ENCODE measurements at regions not wholly inside any gene's neighbourhood (a gene's known extent, or its start where the extent isn't known, plus 50 kb on each side); places are given as distances from the start of the nearest gene placed in this dataset.

DNA sequence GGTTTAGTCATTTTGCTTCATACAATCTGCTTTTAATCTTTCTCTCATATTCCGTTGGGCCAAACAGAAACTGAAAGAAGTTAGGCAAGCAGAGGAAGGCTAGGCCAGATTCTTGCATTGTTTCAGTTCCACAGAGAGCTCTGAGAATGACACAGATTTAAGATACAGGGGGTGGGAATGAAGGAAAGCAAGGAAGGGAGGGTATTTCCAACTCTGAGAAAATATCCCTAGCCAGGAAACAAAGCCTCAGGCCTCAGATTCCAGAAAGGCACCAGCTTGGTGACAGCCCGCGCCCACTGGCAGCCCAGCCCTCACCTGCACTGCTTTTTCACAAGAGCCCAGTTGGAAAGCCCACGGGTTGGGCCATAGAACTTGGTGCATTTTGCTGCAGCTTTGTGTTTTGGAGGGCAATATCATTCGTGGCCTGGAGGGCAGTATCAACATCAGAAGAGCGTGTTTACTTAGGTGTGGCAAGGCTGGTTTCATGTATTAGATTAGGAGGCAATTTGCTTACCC, 63.5 kb downstream of the ENC1 start:
- DNase-seq (ENCODE audit: low read depth in 2 of 2): no peak

DNA sequence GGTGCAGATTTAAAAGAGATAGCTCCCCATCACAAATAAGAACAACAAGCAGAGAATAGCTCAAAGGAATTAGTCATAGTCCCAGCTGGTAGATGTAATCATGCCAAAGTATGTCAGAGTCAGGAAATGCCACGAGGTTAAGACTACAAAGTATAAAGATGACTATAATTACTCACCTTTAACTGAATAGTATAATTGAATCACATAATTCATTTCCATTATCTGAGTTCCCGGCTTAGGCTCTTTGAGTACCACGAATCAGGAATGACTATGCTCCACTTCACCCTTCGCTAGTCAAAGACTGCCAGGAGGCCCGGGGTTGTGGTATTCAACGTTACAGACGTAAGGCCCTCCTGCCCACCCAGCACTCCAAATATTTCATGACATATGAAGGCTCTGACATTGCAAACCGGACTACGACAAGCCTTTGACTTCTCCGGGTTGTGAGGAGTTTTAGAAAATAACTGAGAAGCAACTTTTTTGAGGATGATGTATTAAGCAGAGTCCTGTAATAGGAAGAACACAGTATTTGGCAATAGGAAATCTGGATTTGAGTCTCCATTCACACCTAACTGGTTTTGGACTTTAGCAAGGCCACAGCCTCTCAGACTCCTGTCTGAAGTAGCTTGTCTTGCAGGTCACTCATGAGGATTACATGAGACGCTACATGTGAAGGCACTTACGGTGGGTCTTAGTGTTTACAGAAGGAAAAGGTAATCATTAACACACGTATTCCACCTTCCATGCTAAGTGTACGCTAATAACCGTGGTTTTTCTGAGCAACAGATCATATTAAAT, 64.6 kb downstream of the ENC1 start:
- DNase-seq (ENCODE audit: low read depth in 2 of 2): no peak

DNA sequence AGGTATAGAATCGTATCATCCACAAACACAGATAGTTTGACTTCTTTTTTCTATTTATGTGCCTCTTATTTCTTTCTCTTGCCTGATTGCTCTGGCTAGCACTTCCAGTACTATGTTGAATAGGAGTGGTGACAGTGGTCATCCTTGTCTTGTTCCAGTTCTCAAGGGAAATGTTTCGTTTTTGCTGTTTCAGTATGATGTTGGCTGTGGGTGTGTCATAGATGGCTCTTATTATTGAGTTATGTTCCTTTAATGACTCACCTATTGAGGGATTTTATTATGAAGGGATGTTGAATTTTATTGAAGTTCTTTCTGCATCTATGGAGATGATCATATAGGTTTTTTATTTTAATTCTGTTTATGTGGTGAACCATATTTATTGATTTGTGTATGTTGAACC, 70.3 kb downstream of the ENC1 start:
- no peak for DNase-seq (ENCODE audit: low read depth in 2 of 2)

DNA sequence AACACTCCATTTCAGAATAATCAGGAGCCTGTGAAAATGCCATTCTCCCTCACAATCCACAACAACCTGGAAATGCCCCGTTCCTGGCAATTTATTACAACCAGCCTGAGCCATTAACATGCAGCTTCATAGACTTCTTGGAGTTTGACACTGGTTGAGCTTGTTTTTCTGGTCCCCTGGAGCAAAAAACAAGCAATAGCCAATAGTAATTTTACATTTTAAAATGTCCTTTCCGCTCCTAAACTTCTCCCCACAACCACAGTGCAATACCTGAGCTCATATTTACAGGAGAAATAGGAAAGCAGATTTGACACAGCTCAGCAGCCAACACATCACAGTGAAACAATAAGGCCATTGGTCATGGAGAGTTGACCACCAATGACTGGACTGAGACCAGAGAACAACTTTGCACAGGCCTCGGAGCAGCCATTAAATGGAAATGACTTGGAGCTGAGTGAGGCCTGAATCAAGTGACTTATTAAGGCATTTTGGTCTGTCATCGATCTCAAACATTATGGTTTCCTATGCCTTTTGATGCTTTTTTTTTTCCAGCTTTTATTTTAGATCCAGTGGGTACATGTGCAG, 73.0 kb downstream of the ENC1 start:
- no peak for DNase-seq (ENCODE audit: low read depth in 2 of 2)

DNA sequence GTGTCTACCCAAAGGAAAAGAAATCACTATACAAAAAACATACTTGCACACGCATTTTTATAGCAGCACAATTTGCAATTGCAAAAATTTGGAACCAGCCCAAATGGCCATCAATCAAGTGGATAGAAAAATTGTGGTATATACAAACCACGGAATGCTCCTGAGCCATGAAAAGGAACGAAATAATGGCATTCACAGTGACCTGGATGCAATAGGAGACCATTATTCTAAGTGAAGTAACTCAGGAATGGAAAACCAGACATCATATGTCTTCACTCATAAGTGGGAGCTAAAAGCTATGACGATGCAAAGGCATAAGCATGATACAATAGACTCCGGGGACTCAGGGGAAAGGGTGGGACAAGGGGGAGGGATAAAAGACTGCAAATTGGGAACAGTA, 78.4 kb downstream of the ENC1 start:
- no peak for DNase-seq (ENCODE audit: low read depth in 2 of 2)

DNA sequence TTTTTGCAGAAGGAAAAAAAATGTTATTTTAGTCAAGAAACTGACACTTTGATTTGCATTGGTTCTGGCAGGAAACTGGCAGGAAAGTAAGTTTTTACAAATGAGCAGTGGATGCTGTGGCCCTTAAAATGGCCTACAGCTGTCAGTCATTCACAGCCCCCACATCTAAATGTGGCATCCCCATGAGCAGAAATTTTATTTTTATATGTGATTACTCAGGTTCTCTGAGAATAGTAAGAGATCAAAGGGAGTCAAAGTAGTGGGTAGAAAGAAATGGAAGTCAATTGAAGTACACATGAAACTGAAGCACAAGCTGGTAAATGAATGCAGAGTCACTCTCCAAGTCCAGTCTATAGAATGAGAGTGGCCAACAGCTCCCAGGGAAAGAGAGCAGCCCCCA, 80.3 kb downstream of the ENC1 start:
- DNase-seq (ENCODE audit: low read depth in 2 of 2): no peak

DNA sequence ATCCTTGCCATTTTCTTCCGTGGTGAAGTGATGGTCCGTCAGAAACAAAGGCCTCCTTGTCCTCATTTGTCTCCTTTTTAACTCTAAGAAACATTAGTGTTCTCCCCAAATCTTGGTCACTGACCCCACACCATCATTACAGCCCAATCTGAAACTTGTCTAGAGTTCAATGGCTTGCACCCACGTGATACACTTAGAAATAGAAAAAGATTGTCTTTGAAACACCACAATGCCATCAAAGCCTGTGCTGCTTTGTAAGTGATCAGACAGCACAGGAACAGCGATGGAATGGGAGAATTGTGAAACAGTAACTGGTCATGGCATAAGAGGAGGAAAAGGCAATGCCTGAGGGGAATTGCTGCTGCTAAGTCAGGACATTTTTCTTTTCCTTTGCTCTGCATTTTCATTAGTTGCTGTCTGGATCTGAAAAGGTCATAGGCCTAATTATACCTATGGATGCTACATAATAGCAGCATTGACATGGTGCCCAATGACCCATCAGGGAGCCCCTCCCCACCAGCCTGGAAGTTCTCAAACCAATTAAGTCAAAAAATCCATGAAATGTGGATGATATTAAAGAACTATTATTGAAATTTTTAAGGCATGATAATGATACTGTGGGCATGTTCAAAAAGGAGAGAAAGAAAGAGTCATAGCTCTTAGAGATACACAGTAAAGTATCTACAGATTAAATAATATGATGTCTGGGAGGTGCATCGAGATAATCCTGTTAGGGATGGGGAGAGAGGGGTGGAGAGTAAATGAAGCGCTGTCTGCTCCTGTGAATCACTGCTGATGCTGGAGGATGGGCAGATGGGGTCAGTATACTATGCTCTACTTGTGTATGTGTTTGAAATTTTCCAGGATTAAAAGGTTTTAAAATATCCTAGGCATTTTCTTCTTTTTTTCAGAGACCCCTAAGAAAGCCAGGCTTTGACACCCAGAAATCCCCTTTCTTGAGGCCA, 83.6 kb downstream of the ENC1 start:
- no peak for DNase-seq (ENCODE audit: low read depth in 2 of 2)

DNA sequence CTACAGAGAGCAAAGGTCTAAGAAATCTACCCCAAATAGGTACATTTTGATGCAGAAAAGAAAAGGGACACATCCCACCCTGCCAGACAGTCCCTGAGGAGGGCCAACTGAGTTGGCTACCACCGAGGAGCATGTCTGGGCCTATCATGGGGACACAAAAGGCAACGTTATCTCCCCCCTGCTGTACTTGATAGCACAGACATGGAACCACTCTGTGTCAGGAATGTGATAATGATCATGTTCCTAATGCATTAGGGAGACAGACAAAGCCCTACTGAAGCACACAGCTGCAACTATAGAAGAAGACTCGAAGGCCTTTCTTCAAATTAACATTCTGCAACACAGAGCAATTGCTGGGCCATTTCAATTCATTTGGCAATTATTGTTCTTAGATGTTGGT, 84.5 kb downstream of the ENC1 start:
- DNase-seq (ENCODE audit: low read depth in 2 of 2): no peak

DNA sequence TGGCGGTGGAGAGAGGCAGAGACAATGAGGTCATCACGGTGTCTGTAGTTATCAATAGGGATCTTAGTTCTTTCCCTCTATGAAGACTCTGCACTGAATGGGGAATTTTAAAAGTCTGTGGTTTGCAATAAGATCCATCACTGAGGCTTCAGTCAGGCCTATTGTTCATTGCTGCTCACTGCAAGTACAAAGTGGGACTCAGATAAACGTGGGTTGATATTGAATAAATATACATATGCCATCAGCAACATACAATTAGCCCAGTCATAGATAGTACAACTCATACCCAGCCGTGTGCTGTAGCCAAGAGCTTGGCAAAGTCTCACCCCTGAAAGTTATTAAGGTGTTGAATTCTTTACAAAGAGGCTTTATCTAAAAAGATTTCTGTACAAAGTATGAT, 88.4 kb downstream of the ENC1 start:
- DNase-seq (ENCODE audit: low read depth in 2 of 2): no peak

DNA sequence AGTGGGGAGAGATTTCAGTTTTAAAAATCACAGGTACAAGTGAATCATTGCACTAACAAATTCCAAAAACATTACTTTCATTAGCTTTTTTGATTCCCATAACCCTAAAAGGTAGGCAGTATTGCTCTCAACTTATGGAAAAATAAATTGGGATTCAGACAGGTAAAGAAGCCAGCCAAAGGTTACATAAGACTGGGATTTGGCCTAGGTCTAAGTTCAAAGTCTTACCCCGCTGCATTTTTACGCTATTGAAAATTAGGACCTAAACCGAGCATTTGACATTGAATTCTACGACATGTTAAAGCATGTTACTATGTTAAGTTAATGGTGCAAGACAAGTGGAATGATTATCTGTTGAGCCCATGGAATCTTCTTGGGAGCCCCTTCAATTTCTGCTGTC, 89.6 kb downstream of the ENC1 start:
- no peak for DNase-seq (ENCODE audit: low read depth in 2 of 2)

DNA sequence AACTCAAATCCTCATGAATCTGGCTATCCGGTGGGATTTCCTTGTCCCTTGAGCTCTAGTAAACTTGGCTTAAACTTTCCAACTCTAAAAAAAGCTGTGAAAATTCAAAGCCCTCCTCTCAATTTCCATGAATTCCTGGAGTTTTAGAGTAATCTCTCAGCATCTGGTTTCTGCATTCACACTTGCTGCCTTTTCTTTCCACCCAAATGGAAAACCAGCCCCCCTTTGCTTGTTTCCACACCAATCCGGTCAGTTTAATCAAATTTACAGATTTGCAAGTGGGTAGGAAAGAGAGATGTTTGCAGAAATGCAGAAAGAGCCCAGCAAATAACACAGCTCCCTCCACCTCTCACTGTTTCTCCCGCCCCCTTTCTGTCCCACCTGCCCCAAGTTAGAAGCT, 91.1 kb downstream of the ENC1 start:
- DNase-seq (ENCODE audit: low read depth in 2 of 2): no peak

DNA sequence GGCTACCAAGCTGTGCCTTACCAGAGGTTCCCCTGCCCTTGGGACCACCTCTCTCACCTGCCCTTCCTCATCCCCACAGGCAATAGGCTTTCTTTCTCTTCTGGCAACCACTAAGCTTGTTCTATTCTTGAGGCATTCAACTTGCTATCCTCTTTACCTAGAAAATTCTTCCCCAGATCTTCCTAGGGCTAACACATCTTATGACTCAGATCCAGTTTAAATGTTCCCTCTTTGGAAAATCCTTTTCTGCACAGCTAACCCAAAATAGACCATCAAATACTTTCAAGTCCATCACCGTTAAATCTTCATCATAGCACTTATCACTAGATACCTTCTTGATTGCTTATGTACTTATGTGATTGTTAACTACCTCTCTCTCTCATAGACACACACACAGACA, 93.7 kb downstream of the ENC1 start:
- DNase-seq (ENCODE audit: low read depth in 2 of 2): no peak

DNA sequence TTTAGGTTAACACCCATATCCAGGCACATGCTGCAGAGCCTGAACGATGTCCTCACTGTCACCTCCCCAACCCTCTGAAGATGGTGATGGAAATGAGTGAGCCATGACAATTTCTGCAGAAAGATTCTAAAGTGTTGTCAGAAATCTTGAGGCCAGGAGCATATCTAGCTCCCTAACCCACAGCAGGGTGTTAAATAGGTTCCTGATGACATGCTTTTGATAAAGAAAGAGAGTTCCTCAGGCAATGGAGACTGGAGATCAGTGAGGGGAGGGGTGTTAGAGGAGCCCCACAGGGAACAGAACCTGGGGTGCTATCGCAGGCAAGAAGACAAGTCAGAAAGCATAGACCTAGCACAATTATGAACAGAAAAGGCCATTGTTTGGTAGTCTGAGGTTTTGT, 95.7 kb downstream of the ENC1 start:
- DNase-seq (ENCODE audit: low read depth in 2 of 2): no peak

DNA sequence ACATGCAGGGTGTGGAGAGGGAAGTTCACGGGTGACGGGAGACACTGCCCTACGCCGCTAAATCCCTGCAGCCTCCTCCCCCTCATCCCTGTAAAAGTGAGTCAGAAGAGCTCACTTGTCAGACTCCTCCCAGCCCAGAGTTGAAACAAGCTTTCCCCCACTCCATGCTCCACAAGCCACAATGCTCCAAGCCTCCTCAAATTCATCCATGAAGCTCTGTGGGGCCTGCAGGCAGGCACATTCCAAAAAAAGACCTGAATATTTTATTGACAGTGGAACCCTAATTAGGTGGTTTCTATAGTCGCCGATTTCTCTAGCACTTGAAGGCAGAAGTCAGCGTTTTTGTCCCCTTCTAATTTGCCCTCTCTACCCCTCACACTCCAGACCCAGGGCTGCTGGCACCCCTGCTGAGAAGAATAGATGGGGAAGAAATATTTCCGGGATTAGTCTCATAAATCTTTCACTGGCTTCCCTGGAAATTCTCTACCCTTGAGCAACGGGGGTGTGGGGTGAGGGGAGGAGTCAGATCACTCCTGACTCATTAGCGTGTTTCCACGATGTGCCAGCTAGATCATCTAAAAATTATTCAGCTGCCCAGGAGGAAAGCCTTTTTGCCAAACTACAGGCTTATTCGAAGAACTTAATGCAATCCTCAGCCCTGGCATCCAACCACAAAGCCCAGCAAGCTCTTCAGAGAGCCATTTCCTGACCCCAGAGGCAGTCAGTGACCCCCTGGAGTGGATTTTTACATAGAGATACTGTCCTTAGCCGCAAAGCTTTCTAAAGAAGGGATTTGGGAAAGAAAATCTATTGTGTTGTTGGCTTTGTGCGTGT, 97.1 kb downstream of the ENC1 start:
- DNase-seq (ENCODE audit: low read depth in 2 of 2): no peak

DNA sequence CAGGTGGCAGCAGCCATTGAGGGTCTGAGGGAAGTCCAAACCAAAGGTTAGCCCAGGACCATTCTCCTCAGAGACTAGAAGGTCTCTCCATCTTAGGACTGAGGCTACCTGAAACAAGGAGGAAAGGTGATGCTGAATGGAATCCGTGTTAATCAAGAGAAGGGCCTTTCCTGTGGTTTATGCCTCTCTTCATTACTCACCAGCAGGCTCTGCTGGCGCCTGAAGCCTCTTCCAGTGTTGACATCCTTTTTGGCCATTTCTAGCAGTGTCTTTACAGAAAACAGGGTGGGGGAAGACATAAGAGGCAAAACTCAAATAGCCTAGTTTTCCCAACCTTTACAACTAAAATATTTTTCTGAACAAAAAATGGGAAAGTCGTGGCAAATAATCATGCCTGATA, 98.0 kb downstream of the ENC1 start:
- no peak for DNase-seq (ENCODE audit: low read depth in 2 of 2)

DNA sequence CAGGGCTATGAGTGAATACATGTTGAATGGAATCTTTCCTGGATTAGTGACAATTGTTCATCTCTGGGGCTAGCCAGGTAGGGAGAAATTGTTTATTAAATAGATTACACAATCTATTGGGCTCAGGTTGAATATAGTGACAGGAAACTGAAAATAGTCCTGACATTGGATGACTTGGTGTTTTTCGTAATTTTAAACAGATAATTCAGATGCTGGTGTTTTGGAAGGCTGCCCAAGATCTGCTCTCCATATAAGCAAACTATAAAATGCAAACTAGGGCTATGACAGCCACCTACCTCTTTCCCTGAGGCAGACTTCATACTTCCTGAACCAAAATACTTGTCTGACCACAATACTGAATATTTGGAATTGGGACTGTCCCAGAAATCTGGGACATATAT, 99.1 kb downstream of the ENC1 start:
- no peak for DNase-seq (ENCODE audit: low read depth in 2 of 2)

DNA sequence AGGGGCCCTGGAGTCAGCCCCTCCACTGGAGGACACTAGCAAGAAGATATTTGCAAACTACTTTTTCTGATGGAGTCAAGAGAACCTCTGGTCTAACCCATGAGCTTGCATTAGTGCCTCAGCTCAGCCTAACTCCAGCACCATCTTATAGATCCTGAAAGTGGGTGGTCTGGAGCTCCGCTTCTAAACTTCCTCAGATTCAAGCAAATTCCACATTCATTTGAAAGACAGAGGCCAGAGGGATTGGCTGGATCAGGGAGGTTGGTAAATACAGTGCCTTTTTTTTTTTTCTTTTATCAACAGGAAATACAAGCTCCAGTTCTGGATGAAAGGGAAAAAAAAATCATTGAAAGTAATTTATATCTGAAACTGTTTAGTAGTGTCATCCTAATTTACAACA, 99.9 kb downstream of the ENC1 start:
- no peak for DNase-seq (ENCODE audit: low read depth in 2 of 2)

DNA sequence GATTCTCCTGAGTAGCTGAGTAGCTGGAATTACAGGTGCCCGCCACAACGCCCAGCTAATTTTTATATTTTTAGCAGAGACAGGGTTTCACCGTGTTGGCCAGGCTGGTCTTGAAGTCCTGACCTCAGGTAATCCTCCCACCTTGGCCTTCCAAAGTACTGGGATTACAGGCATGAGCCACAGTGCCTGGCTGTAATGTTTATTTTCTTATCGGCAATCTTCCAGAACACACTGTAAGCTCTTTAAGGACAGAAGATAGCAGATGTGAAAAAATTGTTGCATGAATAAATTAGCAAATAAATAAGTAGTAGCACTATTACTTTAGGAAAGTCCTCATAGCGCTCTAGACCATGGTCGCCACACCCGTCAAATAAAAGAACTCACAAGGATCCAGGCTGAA, 100.5 kb downstream of the ENC1 start:
- no peak for DNase-seq (ENCODE audit: low read depth in 2 of 2)

DNA sequence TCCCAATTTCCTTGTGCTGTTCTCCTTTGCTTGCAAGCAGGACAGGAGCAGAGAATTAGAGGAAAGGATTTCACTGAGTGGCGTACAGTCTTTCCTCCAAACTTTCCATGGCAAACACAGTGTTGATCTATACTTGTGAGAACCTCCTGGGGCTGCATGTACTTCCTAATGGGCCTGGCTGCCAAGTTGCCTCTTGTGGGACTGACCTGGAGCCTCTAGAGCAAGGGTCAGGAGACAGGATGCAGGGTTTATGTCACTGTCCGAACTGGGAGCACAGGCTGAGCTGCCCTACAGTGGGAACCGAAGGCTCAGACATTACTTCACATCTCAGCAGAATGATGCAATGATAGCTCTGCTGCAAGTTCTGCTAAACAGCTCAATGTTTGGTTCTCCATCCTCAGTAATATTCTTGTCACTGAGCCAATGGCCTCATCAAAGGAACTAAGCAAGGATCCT, 102.3 kb downstream of the ENC1 start:
- no peak for DNase-seq (ENCODE audit: low read depth in 2 of 2)

DNA sequence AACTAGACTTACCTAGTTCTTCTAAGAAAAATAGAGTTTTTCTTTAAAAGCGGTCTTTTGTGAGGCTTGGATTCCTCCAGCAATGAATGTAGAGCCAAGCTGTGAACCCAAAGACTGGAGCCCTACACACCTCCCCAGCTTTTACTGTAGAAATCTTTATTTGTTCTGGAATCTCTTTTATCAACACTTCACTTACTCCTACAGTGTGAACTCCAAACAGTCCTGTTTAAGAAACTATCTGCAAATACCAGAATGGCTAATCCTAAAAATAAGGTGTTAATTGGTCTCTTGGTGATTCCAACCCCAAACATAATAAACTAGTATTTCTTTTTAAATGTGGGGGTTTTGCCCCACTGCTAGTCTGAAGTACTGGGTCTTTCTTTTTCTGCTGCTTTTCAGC, 103.9 kb downstream of the ENC1 start:
- no peak for DNase-seq (ENCODE audit: low read depth in 2 of 2)

DNA sequence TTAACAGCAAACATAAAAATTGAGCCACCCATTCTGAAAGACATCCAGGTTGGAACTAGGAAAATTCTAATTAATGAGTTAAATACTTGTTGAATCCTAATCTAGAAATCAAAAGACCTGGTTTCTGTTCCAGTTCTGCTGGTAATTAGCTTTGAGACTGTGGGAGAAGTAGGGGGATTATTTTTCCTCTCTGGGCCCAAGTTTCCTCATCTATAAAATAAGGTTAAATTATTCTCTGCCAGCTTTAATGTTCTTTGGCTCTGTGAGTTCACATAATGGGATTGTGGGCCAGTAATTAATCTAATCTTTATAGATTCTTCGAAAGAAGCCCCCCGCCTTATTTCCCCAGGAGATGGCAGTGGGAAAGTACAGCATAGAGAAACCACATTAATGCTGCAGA, 104.6 kb downstream of the ENC1 start:
- DNase-seq (ENCODE audit: low read depth in 2 of 2): no peak

Measured in stimulated activated CD8-positive, alpha-beta memory T cell treated with anti-CD3 and anti-CD28 coated beads, Interleukin-7, amount 100 ng/mL, for 4 hours (primary cell).